Endodermal cell (in vitro differentiated cells): ENCODE measurements at regions not wholly inside any gene's neighbourhood (a gene's known extent, or its start where the extent isn't known, plus 50 kb on each side); places are given as distances from the start of the nearest gene placed in this dataset.

ENCODE experiments used
- DNase-seq: peaks from one replicate; pipeline ENCODE4 v3.0.0-alpha.2; 2017
- H3K27ac ChIP-seq: 2 replicates; pipeline ENCODE4 v1.5.1; 2013; ENCODE audit warnings: mild to moderate bottlenecking, low read depth, low read length, moderate library complexity
- H3K27me3 ChIP-seq: 2 replicates; pipeline ENCODE4 v1.6.1; 2013; ENCODE audit warnings: mild to moderate bottlenecking, low read length, moderate library complexity; ENCODE audit not compliant: insufficient read depth, control insufficient read depth, poor library complexity, severe bottlenecking
- H3K36me3 ChIP-seq: 2 replicates; pipeline ENCODE4 v1.7.0; 2013; ENCODE audit warnings: mild to moderate bottlenecking, low read length, moderate library complexity; ENCODE audit not compliant: control insufficient read depth, insufficient read depth
- H3K4me1 ChIP-seq: one replicate; pipeline ENCODE4 v1.7.0; 2013; ENCODE audit warnings: low read length; ENCODE audit not compliant: control insufficient read depth, insufficient read depth
- H3K4me3 ChIP-seq: 2 replicates; pipeline ENCODE4 v1.5.1; 2013; ENCODE audit warnings: mild to moderate bottlenecking, low read length, moderate library complexity
- H3K9ac ChIP-seq: 2 replicates; pipeline ENCODE4 v1.6.1; 2013; ENCODE audit warnings: mild to moderate bottlenecking, low read length, moderate library complexity; ENCODE audit not compliant: poor library complexity, severe bottlenecking; ENCODE audit errors: extremely low read depth
- H3K9me3 ChIP-seq: 2 replicates; pipeline ENCODE4 v1.6.1; 2013; ENCODE audit warnings: mild to moderate bottlenecking, low read length, moderate library complexity; ENCODE audit not compliant: control insufficient read depth
- H3K27ac Mint-ChIP-seq: 2 replicates; pipeline ENCODE4 v1.8.0; 2020; ENCODE audit warnings: mixed read lengths
- H3K27me3 Mint-ChIP-seq: 2 replicates; pipeline ENCODE4 v1.8.0; 2021; ENCODE audit warnings: mild to moderate bottlenecking, mixed read lengths; ENCODE audit not compliant: insufficient read depth
- H3K36me3 Mint-ChIP-seq: 2 replicates; pipeline ENCODE4 v1.8.0; 2020; ENCODE audit warnings: low read depth, mixed read lengths
- H3K4me1 Mint-ChIP-seq: 2 replicates; pipeline ENCODE4 v1.8.0; 2020; ENCODE audit warnings: mixed read lengths
- H3K4me3 Mint-ChIP-seq: 2 replicates; pipeline ENCODE4 v1.8.0; 2020; ENCODE audit warnings: mild to moderate bottlenecking, moderate library complexity, mixed read lengths
- H3K9me3 Mint-ChIP-seq: 2 replicates; pipeline ENCODE4 v1.8.0; 2020; ENCODE audit warnings: mild to moderate bottlenecking, mixed read lengths
- CTCF ChIP-seq: fragments of 200-600 bp; sonication (generic); conservative IDR thresholded peaks from 2 replicates; pipeline ENCODE4 v1.5.0; 2021; ENCODE audit warnings: antibody characterized with exemption, mild to moderate bottlenecking
- WGBS, 2 experiments: methylation state at CpG; one replicate each; pipeline versions ENCODE4 v1.1.5 to v1.1.7; 2013; ENCODE audit warnings: missing lambda C conversion rate in 2 of 2, mixed read lengths in 1 of 2; ENCODE audit not compliant: insufficient coverage in 1 of 2, insufficient read length in 1 of 2; 5-methylcytosine and 5-hydroxymethylcytosine counted together

GRCh38 chr3:38986901-38987300, 64.8 kb downstream of the SCN11A start:
- Histone ChIP-seq H3K27me3 (no peaks in the 10 kb centered on the region), H3K9ac (no peak overlapping the region), H3K9me3 (no peaks in the 10 kb centered on the region), H3K27ac (no peak overlapping the region), H3K4me1 (no peaks in the 10 kb centered on the region), H3K4me3 (no peak overlapping the region), H3K36me3 (no peaks in the 10 kb centered on the region)
- WGBS, 2 experiments: 80 to 92% methylated on average over 1 to 4 of the region's 4 CpGs
- no peak for TF ChIP-seq CTCF
- no peaks in the 10 kb centered on the region for H3K36me3 Mint-ChIP-seq
- H3K9me3 Mint-ChIP-seq: no peaks in the 10 kb centered on the region
- no peak for DNase-seq
- H3K27ac Mint-ChIP-seq: no peak overlapping the region
- H3K4me1 Mint-ChIP-seq: peaks cover 10% of the 10 kb centered on the region
- H3K4me3 Mint-ChIP-seq: no peak overlapping the region
- peaks cover 6% of the 10 kb centered on the region for H3K27me3 Mint-ChIP-seq

- Histone ChIP-seq H3K4me3 (no peak overlapping the region), H3K27ac (no peak overlapping the region), H3K9ac (no peak overlapping the region), H3K36me3 (no peaks in the 10 kb centered on the region), H3K4me1 (no peaks in the 10 kb centered on the region), H3K27me3 (no peaks in the 10 kb centered on the region), H3K9me3 (no peaks in the 10 kb centered on the region)
- Mint-ChIP-seq H3K9me3 (no peaks in the 10 kb centered on the region), H3K27me3 (peaks cover 6% of the 10 kb centered on the region), H3K4me3 (no peak overlapping the region), H3K4me1 (peaks cover 10% of the 10 kb centered on the region), H3K27ac (no peak overlapping the region), H3K36me3 (no peaks in the 10 kb centered on the region)
- 93 to 100% methylated on average over 2 to 4 of the region's 4 CpGs for WGBS, 2 experiments
- DNase-seq: no peak
- TF ChIP-seq CTCF: no peak
These were observed 65.8 kb downstream of the SCN11A start for GRCh38 chr3:38985981-38986380.

- TF ChIP-seq CTCF: no peak
- no peak overlapping the region for H3K4me3 ChIP-seq
- no peaks in the 10 kb centered on the region for H3K27me3 ChIP-seq
- H3K9me3 Mint-ChIP-seq: no peaks in the 10 kb centered on the region
- DNase-seq: no peak
- H3K4me1 Mint-ChIP-seq: peaks cover 9% of the 10 kb centered on the region
- no peaks in the 10 kb centered on the region for H3K36me3 ChIP-seq
- H3K36me3 Mint-ChIP-seq: no peaks in the 10 kb centered on the region
- no peaks in the 10 kb centered on the region for H3K4me1 ChIP-seq
- H3K27me3 Mint-ChIP-seq: peaks cover 6% of the 10 kb centered on the region
- H3K4me3 Mint-ChIP-seq: no peak overlapping the region
- no peak overlapping the region for H3K9ac ChIP-seq
- H3K27ac Mint-ChIP-seq: no peak overlapping the region
- no peaks in the 10 kb centered on the region for H3K9me3 ChIP-seq
- no peak overlapping the region for H3K27ac ChIP-seq
These were observed 66.2 kb downstream of the SCN11A start for GRCh38 chr3:38985581-38985980.
